Neural progenitor cell (in vitro differentiated cells): ENCODE measurements at regions not wholly inside any gene's neighbourhood (a gene's known extent, or its start where the extent isn't known, plus 50 kb on each side); places are given as distances from the start of the nearest gene placed in this dataset.
A peak's percentile ranks its signal among the peaks of the same experiment; 100 is the strongest.

ENCODE experiments used
- DNase-seq: peaks from one replicate; pipeline ENCODE4 v3.0.0-alpha.2; 2016; ENCODE audit warnings: low spot score
- H2AFZ ChIP-seq: fragments of 200-600 bp; sonication (generic); replicated peaks from 2 replicates; pipeline ENCODE4 v1.6.1; 2016; ENCODE audit warnings: antibody characterized with exemption
- H3F3A ChIP-seq: fragments of 200-600 bp; sonication (generic); 2 replicates; pipeline ENCODE4 v1.6.1; 2016; ENCODE audit warnings: antibody characterized with exemption, low read depth
- H3K27ac ChIP-seq: fragments of 200-600 bp; sonication (generic); 2 replicates; pipeline ENCODE4 v1.5.1; 2016; ENCODE audit warnings: mild to moderate bottlenecking
- H3K27me3 ChIP-seq: fragments of 200-600 bp; sonication (generic); 2 replicates; pipeline ENCODE4 v1.6.1; 2016; ENCODE audit warnings: mild to moderate bottlenecking, moderate library complexity
- H3K36me3 ChIP-seq: fragments of 200-600 bp; sonication (generic); 2 replicates; pipeline ENCODE4 v1.5.1; 2016
- H3K4me1 ChIP-seq: fragments of 200-600 bp; sonication (generic); 2 replicates; pipeline ENCODE4 v1.6.1; 2016; ENCODE audit warnings: mixed run types
- H3K4me2 ChIP-seq: fragments of 200-600 bp; sonication (generic); 2 replicates; pipeline ENCODE4 v1.6.1; 2016
- H3K4me3 ChIP-seq: fragments of 200-600 bp; sonication (generic); 2 replicates; pipeline ENCODE4 v1.5.1; 2016
- H3K79me2 ChIP-seq: fragments of 200-600 bp; sonication (generic); 2 replicates; pipeline ENCODE4 v1.6.1; 2016; ENCODE audit warnings: low read depth
- H3K9ac ChIP-seq: fragments of 200-600 bp; sonication (generic); 2 replicates; pipeline ENCODE4 v1.6.1; 2016
- H3K9me3 ChIP-seq: fragments of 200-600 bp; sonication (generic); 2 replicates; pipeline ENCODE4 v1.5.1; 2016; ENCODE audit warnings: low read depth
- H4K20me1 ChIP-seq: fragments of 200-600 bp; sonication (generic); 2 replicates; pipeline ENCODE4 v1.6.1; 2016; ENCODE audit warnings: low read depth
- H3K27ac Mint-ChIP-seq: 3 replicates; pipeline ENCODE4 v1.8.0; 2021; ENCODE audit warnings: mixed read lengths
- H3K27me3 Mint-ChIP-seq: 2 replicates; pipeline ENCODE4 v1.8.0; 2022; ENCODE audit warnings: low read depth, mild to moderate bottlenecking, inconsistent platforms, moderate library complexity, mixed read lengths; ENCODE audit not compliant: insufficient read depth
- H3K36me3 Mint-ChIP-seq: 3 replicates; pipeline ENCODE4 v1.8.0; 2021; ENCODE audit warnings: mixed read lengths
- H3K4me1 Mint-ChIP-seq: 3 replicates; pipeline ENCODE4 v1.8.0; 2021; ENCODE audit warnings: mixed read lengths
- H3K4me3 Mint-ChIP-seq: 3 replicates; pipeline ENCODE4 v1.8.0; 2021; ENCODE audit warnings: mild to moderate bottlenecking, moderate library complexity, mixed read lengths
- H3K9me3 Mint-ChIP-seq: 3 replicates; pipeline ENCODE4 v1.8.0; 2020; ENCODE audit warnings: mixed read lengths
- CTCF ChIP-seq: fragments of 200-600 bp; sonication (generic); IDR thresholded peaks from 2 replicates; pipeline ENCODE4 v1.5.1; 2017; ENCODE audit warnings: antibody characterized with exemption, mild to moderate bottlenecking
- EZH2 ChIP-seq: fragments of 200-600 bp; sonication (generic); IDR thresholded peaks from 2 replicates; pipeline ENCODE4 v1.6.1; 2017; ENCODE audit warnings: antibody characterized with exemption, mild to moderate bottlenecking, moderate library complexity
- EZH2phosphoT487 ChIP-seq: fragments of 200-600 bp; sonication (generic); IDR thresholded peaks from 2 replicates; pipeline ENCODE4 v1.6.1; 2017; ENCODE audit warnings: antibody characterized with exemption

- no peak overlapping the region for H3K9ac ChIP-seq
- Mint-ChIP-seq H3K27ac (no peak overlapping the region), H3K4me3 (no peak overlapping the region), H3K36me3 (no peaks in the 10 kb centered on the region), H3K27me3 (peaks cover 2% of the 10 kb centered on the region), H3K4me1 (peaks cover 56% of the 10 kb centered on the region), H3K9me3 (no peaks in the 10 kb centered on the region)
- H3K9me3 ChIP-seq, result no peaks in the 10 kb centered on the region
- peaks cover 4% of the 10 kb centered on the region for H3F3A ChIP-seq
- H3K4me2 ChIP-seq, result no peak overlapping the region
- H2AFZ ChIP-seq, result no peak overlapping the region
- no peak for TF ChIP-seq CTCF
- no peak for TF ChIP-seq EZH2
- TF ChIP-seq EZH2phosphoT487, result no peak
- H3K27me3 ChIP-seq, result no peaks in the 10 kb centered on the region
- H3K4me3 ChIP-seq, result no peak overlapping the region
- H3K27ac ChIP-seq, result no peak overlapping the region
- no peaks in the 10 kb centered on the region for H4K20me1 ChIP-seq
- H3K4me1 ChIP-seq, result peaks cover 12% of the 10 kb centered on the region
- H3K79me2 ChIP-seq, result no peaks in the 10 kb centered on the region
- DNase-seq, result no peak
- no peaks in the 10 kb centered on the region for H3K36me3 ChIP-seq
These were observed 194.3 kb downstream of the KIT start for GRCh38 chr4:54852054-54852453.

- Mint-ChIP-seq H3K4me1 (peaks cover 22% of the 10 kb centered on the region), H3K9me3 (no peaks in the 10 kb centered on the region), H3K4me3 (no peak overlapping the region), H3K36me3 (no peaks in the 10 kb centered on the region), H3K27me3 (no peaks in the 10 kb centered on the region), H3K27ac (peak overlapping the region; percentile 11)
- no peak for DNase-seq
- no peak overlapping the region for H3K4me2 ChIP-seq
- H4K20me1 ChIP-seq, result no peaks in the 10 kb centered on the region
- H3K9ac ChIP-seq, result no peak overlapping the region
- no peaks in the 10 kb centered on the region for H3K9me3 ChIP-seq
- TF ChIP-seq EZH2 (no peak), CTCF (no peak), EZH2phosphoT487 (no peak)
- no peak overlapping the region for H3K4me3 ChIP-seq
- no peak overlapping the region for H3K27ac ChIP-seq
- H3K36me3 ChIP-seq, result no peaks in the 10 kb centered on the region
- no peaks in the 10 kb centered on the region for H3K79me2 ChIP-seq
- H3F3A ChIP-seq, result no peaks in the 10 kb centered on the region
- H3K4me1 ChIP-seq, result peaks cover 5% of the 10 kb centered on the region
- H2AFZ ChIP-seq, result no peak overlapping the region
- no peaks in the 10 kb centered on the region for H3K27me3 ChIP-seq
These were observed 187.2 kb downstream of the KIT start for GRCh38 chr4:54844911-54845310.

- Histone ChIP-seq H3K27ac (no peak overlapping the region), H3K9ac (no peak overlapping the region), H3F3A (no peaks in the 10 kb centered on the region), H3K79me2 (no peaks in the 10 kb centered on the region), H2AFZ (no peak overlapping the region), H3K4me2 (no peak overlapping the region), H3K4me1 (no peaks in the 10 kb centered on the region), H4K20me1 (no peaks in the 10 kb centered on the region), H3K9me3 (no peaks in the 10 kb centered on the region), H3K36me3 (no peaks in the 10 kb centered on the region), H3K27me3 (no peaks in the 10 kb centered on the region), H3K4me3 (no peak overlapping the region)
- H3K9me3 Mint-ChIP-seq, result no peaks in the 10 kb centered on the region
- peaks cover 17% of the 10 kb centered on the region for H3K4me1 Mint-ChIP-seq
- no peaks in the 10 kb centered on the region for H3K27me3 Mint-ChIP-seq
- no peaks in the 10 kb centered on the region for H3K36me3 Mint-ChIP-seq
- H3K4me3 Mint-ChIP-seq, result no peak overlapping the region
- no peak for DNase-seq
- TF ChIP-seq EZH2 (no peak), EZH2phosphoT487 (no peak), CTCF (no peak)
- no peak overlapping the region for H3K27ac Mint-ChIP-seq
These were observed 186.2 kb downstream of the KIT start for GRCh38 chr4:54843946-54844345.

DNA sequence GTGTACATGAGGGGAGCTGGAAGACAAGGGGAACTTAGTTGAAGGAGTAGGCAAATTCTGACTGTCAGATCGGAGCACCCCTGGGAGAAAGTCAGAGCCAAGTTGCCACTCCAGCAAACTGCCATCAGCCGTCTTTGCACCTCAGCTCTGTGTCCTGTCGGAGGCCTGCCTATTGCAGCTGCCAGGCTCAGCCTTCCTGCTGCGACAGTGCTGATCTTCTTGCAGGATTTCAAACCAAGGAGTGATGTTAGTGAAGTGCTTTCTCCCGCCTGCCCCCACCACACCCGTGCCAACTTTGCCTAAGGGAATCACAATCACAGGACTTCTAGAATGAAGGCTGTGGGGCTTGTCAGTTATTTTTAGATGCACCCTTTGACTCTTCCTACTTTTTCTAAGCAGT lies 185.3 kb downstream of the KIT start:
- H3K9me3 Mint-ChIP-seq, result no peaks in the 10 kb centered on the region
- H3K36me3 Mint-ChIP-seq, result no peaks in the 10 kb centered on the region
- peaks cover 15% of the 10 kb centered on the region for H3K4me1 Mint-ChIP-seq

More for the DNA sequence above, 185.3 kb downstream of the KIT start:
- no peak overlapping the region for H3K27ac Mint-ChIP-seq
- H3K4me3 Mint-ChIP-seq, result no peak overlapping the region
- no peaks in the 10 kb centered on the region for H4K20me1 ChIP-seq
- no peak for DNase-seq
- H3K9ac ChIP-seq, result no peak overlapping the region
- H3K4me3 ChIP-seq, result no peak overlapping the region
- TF ChIP-seq CTCF (no peak), EZH2phosphoT487 (no peak), EZH2 (no peak)
- no peak overlapping the region for H2AFZ ChIP-seq
- H3K79me2 ChIP-seq, result no peaks in the 10 kb centered on the region
- no peak overlapping the region for H3K4me2 ChIP-seq
- H3K27ac ChIP-seq, result no peak overlapping the region
- H3K9me3 ChIP-seq, result no peaks in the 10 kb centered on the region
- no peaks in the 10 kb centered on the region for H3K27me3 Mint-ChIP-seq
- H3K4me1 ChIP-seq, result no peaks in the 10 kb centered on the region
- no peaks in the 10 kb centered on the region for H3K27me3 ChIP-seq
- no peaks in the 10 kb centered on the region for H3K36me3 ChIP-seq
- H3F3A ChIP-seq, result no peaks in the 10 kb centered on the region
